HL-60 (cell line): ENCODE measurements at regions not wholly inside any gene's neighbourhood (a gene's known extent, or its start where the extent isn't known, plus 50 kb on each side); places are given as distances from the start of the nearest gene placed in this dataset.

Source experiments
- DNase-seq, 2 experiments: peaks; one replicate each; pipeline ENCODE4 v3.0.0-alpha.2; 2010 to 2020; ENCODE audit warnings: low read depth in 1 of 2, low spot score in 1 of 2
- H3K27ac ChIP-seq: fragments of 250-450 bp; sonication (Bioruptor Pico); replicated peaks from 2 replicates; pipeline ENCODE4 v1.5.1; 2020; ENCODE audit warnings: mild to moderate bottlenecking, moderate library complexity
- H3K27me3 ChIP-seq: fragments of 250-450 bp; sonication (Bioruptor Pico); 2 replicates; pipeline ENCODE4 v1.5.1; 2021; ENCODE audit warnings: mild to moderate bottlenecking, moderate library complexity; ENCODE audit not compliant: insufficient read depth, poor library complexity, severe bottlenecking
- H3K4me3 ChIP-seq: replicated peaks from 2 replicates; pipeline ENCODE4 v1.5.1; 2011; ENCODE audit warnings: mild to moderate bottlenecking, control low read depth, low read length; ENCODE audit not compliant: insufficient read depth
- GABPA ChIP-seq: IDR thresholded peaks from 2 replicates; pipeline ENCODE4 v1.6.1; 2012; ENCODE audit warnings: low read depth
- POLR2AphosphoS5 ChIP-seq: IDR thresholded peaks from 2 replicates; pipeline ENCODE4 v1.6.1; 2012; ENCODE audit warnings: low read depth
- SPI1 ChIP-seq: IDR thresholded peaks from 2 replicates; pipeline ENCODE4 v1.6.1; 2012; ENCODE audit warnings: low read depth, mild to moderate bottlenecking, borderline replicate concordance
- TF ChIP-seq, protein P1 (sequence below): IDR thresholded peaks from one replicate; pipeline ENCODE4 v1.5.1; 2011; ENCODE audit warnings: low read length, control low read depth, inconsistent platforms; ENCODE audit not compliant: insufficient read depth
- TF ChIP-seq, protein P2 (sequence below): IDR thresholded peaks from 2 replicates; pipeline ENCODE4 v1.6.1; 2012; ENCODE audit warnings: low read depth; ENCODE audit not compliant: insufficient replicate concordance

DNA sequence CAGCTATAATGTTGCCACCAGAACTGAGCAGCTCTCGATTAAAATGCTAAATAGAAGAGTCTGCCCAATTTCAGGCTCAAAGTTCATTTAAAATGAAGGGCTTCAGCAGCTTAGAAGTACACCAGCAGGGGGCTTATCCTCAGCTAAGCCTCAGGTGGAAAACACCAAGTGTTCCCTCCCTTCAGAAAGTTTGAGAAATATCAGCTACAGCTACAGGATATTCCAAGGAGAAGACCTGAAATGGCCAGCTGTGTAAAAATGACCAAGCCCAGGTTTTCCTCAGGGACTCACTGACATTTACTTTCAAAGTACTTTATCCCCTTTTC is 395.4 kb downstream of the DTWD2 start:
- no peak for DNase-seq
- H3K27me3 ChIP-seq, result no peaks in the 10 kb centered on the region
- TF ChIP-seq GABPA (no peak), SPI1 (no peak), POLR2AphosphoS5 (no peak)
- TF ChIP-seq, protein P1, sequence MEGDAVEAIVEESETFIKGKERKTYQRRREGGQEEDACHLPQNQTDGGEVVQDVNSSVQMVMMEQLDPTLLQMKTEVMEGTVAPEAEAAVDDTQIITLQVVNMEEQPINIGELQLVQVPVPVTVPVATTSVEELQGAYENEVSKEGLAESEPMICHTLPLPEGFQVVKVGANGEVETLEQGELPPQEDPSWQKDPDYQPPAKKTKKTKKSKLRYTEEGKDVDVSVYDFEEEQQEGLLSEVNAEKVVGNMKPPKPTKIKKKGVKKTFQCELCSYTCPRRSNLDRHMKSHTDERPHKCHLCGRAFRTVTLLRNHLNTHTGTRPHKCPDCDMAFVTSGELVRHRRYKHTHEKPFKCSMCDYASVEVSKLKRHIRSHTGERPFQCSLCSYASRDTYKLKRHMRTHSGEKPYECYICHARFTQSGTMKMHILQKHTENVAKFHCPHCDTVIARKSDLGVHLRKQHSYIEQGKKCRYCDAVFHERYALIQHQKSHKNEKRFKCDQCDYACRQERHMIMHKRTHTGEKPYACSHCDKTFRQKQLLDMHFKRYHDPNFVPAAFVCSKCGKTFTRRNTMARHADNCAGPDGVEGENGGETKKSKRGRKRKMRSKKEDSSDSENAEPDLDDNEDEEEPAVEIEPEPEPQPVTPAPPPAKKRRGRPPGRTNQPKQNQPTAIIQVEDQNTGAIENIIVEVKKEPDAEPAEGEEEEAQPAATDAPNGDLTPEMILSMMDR, result no peak
- TF ChIP-seq, protein P2, sequence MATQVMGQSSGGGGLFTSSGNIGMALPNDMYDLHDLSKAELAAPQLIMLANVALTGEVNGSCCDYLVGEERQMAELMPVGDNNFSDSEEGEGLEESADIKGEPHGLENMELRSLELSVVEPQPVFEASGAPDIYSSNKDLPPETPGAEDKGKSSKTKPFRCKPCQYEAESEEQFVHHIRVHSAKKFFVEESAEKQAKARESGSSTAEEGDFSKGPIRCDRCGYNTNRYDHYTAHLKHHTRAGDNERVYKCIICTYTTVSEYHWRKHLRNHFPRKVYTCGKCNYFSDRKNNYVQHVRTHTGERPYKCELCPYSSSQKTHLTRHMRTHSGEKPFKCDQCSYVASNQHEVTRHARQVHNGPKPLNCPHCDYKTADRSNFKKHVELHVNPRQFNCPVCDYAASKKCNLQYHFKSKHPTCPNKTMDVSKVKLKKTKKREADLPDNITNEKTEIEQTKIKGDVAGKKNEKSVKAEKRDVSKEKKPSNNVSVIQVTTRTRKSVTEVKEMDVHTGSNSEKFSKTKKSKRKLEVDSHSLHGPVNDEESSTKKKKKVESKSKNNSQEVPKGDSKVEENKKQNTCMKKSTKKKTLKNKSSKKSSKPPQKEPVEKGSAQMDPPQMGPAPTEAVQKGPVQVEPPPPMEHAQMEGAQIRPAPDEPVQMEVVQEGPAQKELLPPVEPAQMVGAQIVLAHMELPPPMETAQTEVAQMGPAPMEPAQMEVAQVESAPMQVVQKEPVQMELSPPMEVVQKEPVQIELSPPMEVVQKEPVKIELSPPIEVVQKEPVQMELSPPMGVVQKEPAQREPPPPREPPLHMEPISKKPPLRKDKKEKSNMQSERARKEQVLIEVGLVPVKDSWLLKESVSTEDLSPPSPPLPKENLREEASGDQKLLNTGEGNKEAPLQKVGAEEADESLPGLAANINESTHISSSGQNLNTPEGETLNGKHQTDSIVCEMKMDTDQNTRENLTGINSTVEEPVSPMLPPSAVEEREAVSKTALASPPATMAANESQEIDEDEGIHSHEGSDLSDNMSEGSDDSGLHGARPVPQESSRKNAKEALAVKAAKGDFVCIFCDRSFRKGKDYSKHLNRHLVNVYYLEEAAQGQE, result no peak
- no peak overlapping the region for H3K27ac ChIP-seq
- no peak overlapping the region for H3K4me3 ChIP-seq

DNA sequence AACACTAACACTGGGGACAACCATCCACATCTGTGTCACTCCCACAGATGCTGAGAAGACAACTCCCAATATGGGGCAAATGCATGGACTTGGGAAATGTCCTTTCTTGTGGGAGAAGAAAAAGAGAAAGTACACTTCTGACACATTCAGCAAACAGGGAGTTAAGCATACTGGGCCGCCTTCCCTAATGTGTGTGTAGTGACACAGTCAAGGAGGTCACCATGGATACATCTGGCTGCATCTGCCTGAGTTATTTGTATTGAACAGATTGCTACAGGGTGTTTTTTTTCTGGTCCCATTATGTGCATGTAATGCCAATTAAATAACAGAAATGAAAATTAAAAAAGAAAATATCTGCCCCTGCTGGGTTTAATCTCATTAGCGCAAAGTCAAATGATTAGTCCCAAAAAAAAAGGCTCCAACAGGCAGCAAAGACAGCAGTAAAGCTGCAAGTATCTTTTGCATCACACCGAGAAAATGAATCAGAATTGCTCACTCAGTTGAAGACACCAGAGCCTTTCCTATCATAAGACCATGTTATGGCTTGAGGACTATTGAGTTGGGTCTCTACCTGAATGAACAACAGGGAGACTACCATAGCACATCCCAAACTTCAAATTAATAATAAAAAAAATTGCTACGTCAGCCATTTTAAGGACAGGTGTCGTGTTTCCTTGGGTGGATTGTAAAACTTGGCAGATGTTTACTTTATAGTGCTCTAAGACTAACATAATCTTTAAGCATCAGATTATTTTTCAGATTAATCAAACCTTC is 395.9 kb downstream of the DTWD2 start:
- no peak overlapping the region for H3K4me3 ChIP-seq
- TF ChIP-seq SPI1 (no peak), GABPA (no peak), POLR2AphosphoS5 (no peak)
- TF ChIP-seq, protein P1, result no peak
- TF ChIP-seq, protein P2, result no peak
- no peak for DNase-seq
- no peaks in the 10 kb centered on the region for H3K27me3 ChIP-seq
- H3K27ac ChIP-seq, result no peak overlapping the region

DNA sequence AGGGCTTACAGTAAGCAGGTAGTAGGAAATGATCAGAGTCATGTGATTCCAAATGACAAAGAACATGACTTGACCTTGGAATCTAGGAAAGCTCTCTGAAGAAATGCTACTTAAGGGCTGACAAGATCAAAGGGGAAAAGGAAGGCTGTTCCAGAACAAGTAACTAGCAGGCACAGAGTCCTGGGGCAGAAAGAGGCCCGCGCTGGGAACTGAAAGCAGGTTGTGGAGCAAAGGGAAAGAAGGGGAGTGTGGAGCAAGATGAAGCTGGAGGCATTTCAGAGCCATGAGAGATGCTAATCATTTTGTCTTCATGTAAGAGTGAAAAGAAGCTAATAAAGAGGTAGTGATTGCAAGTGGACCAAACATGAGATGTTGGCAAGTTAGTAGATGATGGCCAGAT is 397.5 kb downstream of the DTWD2 start:
- H3K27ac ChIP-seq, result no peak overlapping the region
- no peaks in the 10 kb centered on the region for H3K27me3 ChIP-seq
- no peak overlapping the region for H3K4me3 ChIP-seq
- no peak for TF ChIP-seq GABPA
- TF ChIP-seq POLR2AphosphoS5, result no peak
- TF ChIP-seq SPI1, result no peak
- TF ChIP-seq, protein P2, result no peak
- TF ChIP-seq, protein P1, result no peak
- no peak for DNase-seq
